ENCODE measurements at regions not wholly inside any gene's neighbourhood (a gene's known extent, or its start where the extent isn't known, plus 50 kb on each side); places are given as distances from the start of the nearest gene placed in this dataset.

- no peak for DNase-seq (ENCODE audit: low read depth)
- TF ChIP-seq CTCF (IDR thresholded peaks at IDR 0.05; ENCODE audit: control insufficient read depth, insufficient read depth, low read depth, low read length, missing control alignments), result no peak
- no peak overlapping the region for H3K4me3 ChIP-seq (ENCODE audit: control insufficient read depth, low read depth, low read length)
These were observed 74.5 kb upstream of the ABCC4 start for GRCh38 chr13:95375706-95376105.

- no peak overlapping the region for H3K4me3 ChIP-seq (ENCODE audit: control insufficient read depth, low read depth, low read length)
- TF ChIP-seq CTCF (IDR thresholded peaks at IDR 0.05; ENCODE audit: control insufficient read depth, insufficient read depth, low read depth, low read length, missing control alignments), result no peak
- DNase-seq (ENCODE audit: low read depth), result no peak
These were observed 77.4 kb upstream of the ABCC4 start for GRCh38 chr13:95378603-95379002.

- H3K4me3 ChIP-seq (ENCODE audit: control insufficient read depth, low read depth, low read length), result no peak overlapping the region; the same call in 1 of the 2 replicates
- peak; percentile 56 for DNase-seq (ENCODE audit: low read depth)
- peak; percentile 96 for TF ChIP-seq CTCF (IDR thresholded peaks at IDR 0.05; ENCODE audit: control insufficient read depth, insufficient read depth, low read depth, low read length, missing control alignments)
These were observed 79.4 kb upstream of the ABCC4 start for GRCh38 chr13:95380468-95381211.

GRCh38 chr13:95381212-95381527 is 79.9 kb upstream of the ABCC4 start:
- no peak for DNase-seq (ENCODE audit: low read depth)
- no peak overlapping the region for H3K4me3 ChIP-seq (ENCODE audit: control insufficient read depth, low read depth, low read length)
- TF ChIP-seq CTCF (IDR thresholded peaks at IDR 0.05; ENCODE audit: control insufficient read depth, insufficient read depth, low read depth, low read length, missing control alignments), result no peak

- no peak for DNase-seq (ENCODE audit: low read depth)
- H3K4me3 ChIP-seq (ENCODE audit: control insufficient read depth, low read depth, low read length), result no peak overlapping the region
- no peak for TF ChIP-seq CTCF (IDR thresholded peaks at IDR 0.05; ENCODE audit: control insufficient read depth, insufficient read depth, low read depth, low read length, missing control alignments)
These were observed 81.2 kb upstream of the ABCC4 start for GRCh38 chr13:95382411-95382810.

- no peak for TF ChIP-seq CTCF (IDR thresholded peaks at IDR 0.05; ENCODE audit: control insufficient read depth, insufficient read depth, low read depth, low read length, missing control alignments)
- no peak for DNase-seq (ENCODE audit: low read depth)
These were observed 81.7 kb upstream of the ABCC4 start for GRCh38 chr13:95382916-95383315.

More at GRCh38 chr13:95382916-95383315, 81.7 kb upstream of the ABCC4 start:
- H3K4me3 ChIP-seq (ENCODE audit: control insufficient read depth, low read depth, low read length), result no peak overlapping the region

All from AG09309 (cell line).